HL-60 (cell line): ENCODE measurements at regions not wholly inside any gene's neighbourhood (a gene's known extent, or its start where the extent isn't known, plus 50 kb on each side); places are given as distances from the start of the nearest gene placed in this dataset.

ENCODE experiments used
- DNase-seq, 2 experiments: peaks; one replicate each; pipeline ENCODE4 v3.0.0-alpha.2; 2010 to 2020; ENCODE audit warnings: low read depth in 1 of 2, low spot score in 1 of 2
- H3K27ac ChIP-seq: fragments of 250-450 bp; sonication (Bioruptor Pico); replicated peaks from 2 replicates; pipeline ENCODE4 v1.5.1; 2020; ENCODE audit warnings: mild to moderate bottlenecking, moderate library complexity
- H3K27me3 ChIP-seq: fragments of 250-450 bp; sonication (Bioruptor Pico); 2 replicates; pipeline ENCODE4 v1.5.1; 2021; ENCODE audit warnings: mild to moderate bottlenecking, moderate library complexity; ENCODE audit not compliant: insufficient read depth, poor library complexity, severe bottlenecking
- H3K4me3 ChIP-seq: replicated peaks from 2 replicates; pipeline ENCODE4 v1.5.1; 2011; ENCODE audit warnings: mild to moderate bottlenecking, control low read depth, low read length; ENCODE audit not compliant: insufficient read depth
- GABPA ChIP-seq: IDR thresholded peaks from 2 replicates; pipeline ENCODE4 v1.6.1; 2012; ENCODE audit warnings: low read depth
- POLR2AphosphoS5 ChIP-seq: IDR thresholded peaks from 2 replicates; pipeline ENCODE4 v1.6.1; 2012; ENCODE audit warnings: low read depth
- REST ChIP-seq: IDR thresholded peaks from 2 replicates; pipeline ENCODE4 v1.6.1; 2012; ENCODE audit warnings: low read depth; ENCODE audit not compliant: insufficient replicate concordance
- SPI1 ChIP-seq: IDR thresholded peaks from 2 replicates; pipeline ENCODE4 v1.6.1; 2012; ENCODE audit warnings: low read depth, mild to moderate bottlenecking, borderline replicate concordance
- TF ChIP-seq, protein P1 (sequence below): IDR thresholded peaks from one replicate; pipeline ENCODE4 v1.5.1; 2011; ENCODE audit warnings: low read length, control low read depth, inconsistent platforms; ENCODE audit not compliant: insufficient read depth

GRCh38 chr4:103375278-103375677 lies 177.1 kb upstream of the CENPE start:
- TF ChIP-seq GABPA: no peak
- no peak for TF ChIP-seq SPI1
- TF ChIP-seq POLR2AphosphoS5: no peak
- DNase-seq: no peak
- no peak overlapping the region for H3K4me3 ChIP-seq
- H3K27me3 ChIP-seq: no peaks in the 10 kb centered on the region
- no peak overlapping the region for H3K27ac ChIP-seq

DNA sequence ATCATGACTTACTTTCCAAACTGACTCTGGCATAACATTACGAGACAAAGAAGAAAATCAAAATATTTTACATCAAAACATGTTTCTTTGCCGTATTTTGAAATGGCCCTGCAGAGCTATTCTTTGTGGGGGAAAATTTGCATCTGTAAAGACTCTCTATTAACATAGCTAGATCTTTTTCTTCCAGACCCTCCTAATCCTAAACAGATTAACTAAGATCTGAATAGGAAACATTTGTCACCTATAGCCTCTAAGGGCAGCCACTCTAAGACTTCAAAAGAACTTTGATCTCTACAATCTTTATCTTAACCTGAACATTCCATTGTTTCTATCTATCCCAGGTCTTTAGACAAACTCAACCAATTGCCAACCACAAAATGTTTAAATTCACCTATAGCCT lies 176.6 kb upstream of the CENPE start:
- no peaks in the 10 kb centered on the region for H3K27me3 ChIP-seq
- DNase-seq: no peak
- TF ChIP-seq POLR2AphosphoS5 (no peak), GABPA (no peak), REST (no peak), SPI1 (no peak)
- TF ChIP-seq, protein P1, sequence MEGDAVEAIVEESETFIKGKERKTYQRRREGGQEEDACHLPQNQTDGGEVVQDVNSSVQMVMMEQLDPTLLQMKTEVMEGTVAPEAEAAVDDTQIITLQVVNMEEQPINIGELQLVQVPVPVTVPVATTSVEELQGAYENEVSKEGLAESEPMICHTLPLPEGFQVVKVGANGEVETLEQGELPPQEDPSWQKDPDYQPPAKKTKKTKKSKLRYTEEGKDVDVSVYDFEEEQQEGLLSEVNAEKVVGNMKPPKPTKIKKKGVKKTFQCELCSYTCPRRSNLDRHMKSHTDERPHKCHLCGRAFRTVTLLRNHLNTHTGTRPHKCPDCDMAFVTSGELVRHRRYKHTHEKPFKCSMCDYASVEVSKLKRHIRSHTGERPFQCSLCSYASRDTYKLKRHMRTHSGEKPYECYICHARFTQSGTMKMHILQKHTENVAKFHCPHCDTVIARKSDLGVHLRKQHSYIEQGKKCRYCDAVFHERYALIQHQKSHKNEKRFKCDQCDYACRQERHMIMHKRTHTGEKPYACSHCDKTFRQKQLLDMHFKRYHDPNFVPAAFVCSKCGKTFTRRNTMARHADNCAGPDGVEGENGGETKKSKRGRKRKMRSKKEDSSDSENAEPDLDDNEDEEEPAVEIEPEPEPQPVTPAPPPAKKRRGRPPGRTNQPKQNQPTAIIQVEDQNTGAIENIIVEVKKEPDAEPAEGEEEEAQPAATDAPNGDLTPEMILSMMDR: no peak
- no peak overlapping the region for H3K4me3 ChIP-seq
- no peak overlapping the region for H3K27ac ChIP-seq

- no peaks in the 10 kb centered on the region for H3K27me3 ChIP-seq
- no peak for DNase-seq
- no peak overlapping the region for H3K4me3 ChIP-seq
- H3K27ac ChIP-seq: no peak overlapping the region
- TF ChIP-seq SPI1 (no peak), GABPA (no peak), REST (no peak), POLR2AphosphoS5 (no peak)
- TF ChIP-seq, protein P1: no peak
Observed at GRCh38 chr4:103374306-103374705, 176.2 kb upstream of the CENPE start.

- no peak for TF ChIP-seq SPI1
- TF ChIP-seq, protein P1: no peak
- no peak for TF ChIP-seq REST
- no peak for TF ChIP-seq GABPA
- no peak for TF ChIP-seq POLR2AphosphoS5
- no peak overlapping the region for H3K27ac ChIP-seq
- no peaks in the 10 kb centered on the region for H3K27me3 ChIP-seq
- no peak overlapping the region for H3K4me3 ChIP-seq
- DNase-seq: no peak
Observed at GRCh38 chr4:103372002-103372558, 173.9 kb upstream of the CENPE start.
